Activated T-helper 1 cell treated with anti-CD3 and anti-CD28 coated beads, Interleukin-12 subunit alpha, Interleukin-12 subunit beta, Interleukin-2, Interleukin-4 antibody, amounts not matched to agents 30 ng/mL and 10 ng/mL and 1 ng/mL, durations not matched to agents 14 hours and 24 hours and 36 hours (primary cell): ENCODE measurements at regions not wholly inside any gene's neighbourhood (a gene's known extent, or its start where the extent isn't known, plus 50 kb on each side); places are given as distances from the start of the nearest gene placed in this dataset.

Experiments used
- DNase-seq: peaks from one replicate; pipeline ENCODE4 v3.0.0; 2021; ENCODE audit warnings: low spot score
- H3K27ac Mint-ChIP-seq: one replicate; pipeline ENCODE4 v1.8.0; 2021; ENCODE audit warnings: mild to moderate bottlenecking, mixed read lengths
- H3K27me3 Mint-ChIP-seq: one replicate; pipeline ENCODE4 v1.8.0; 2022; ENCODE audit warnings: mild to moderate bottlenecking, moderate library complexity, mixed read lengths; ENCODE audit not compliant: insufficient read depth
- H3K36me3 Mint-ChIP-seq: one replicate; pipeline ENCODE4 v1.8.0; 2021; ENCODE audit warnings: low read depth, mixed read lengths
- H3K4me1 Mint-ChIP-seq: one replicate; pipeline ENCODE4 v1.8.0; 2021; ENCODE audit warnings: low read depth, mixed read lengths
- H3K4me3 Mint-ChIP-seq: one replicate; pipeline ENCODE4 v1.8.0; 2021; ENCODE audit warnings: mild to moderate bottlenecking, moderate library complexity, mixed read lengths
- H3K9me3 Mint-ChIP-seq: one replicate; pipeline ENCODE4 v1.8.0; 2021; ENCODE audit warnings: mixed read lengths
- intact Hi-C: fragments of 100-400 bp; cut with micrococcal nuclease; formaldehyde crosslinking; loops from one replicate; pipeline ENCODE4 v1.15.1; 2024

- H3K4me1 Mint-ChIP-seq = no peaks in the 10 kb centered on the region
- intact Hi-C loops = no loop called here
- no peak overlapping the region for H3K27ac Mint-ChIP-seq
- DNase-seq = no peak
- no peak overlapping the region for H3K4me3 Mint-ChIP-seq
- H3K9me3 Mint-ChIP-seq = no peaks in the 10 kb centered on the region
- no peaks in the 10 kb centered on the region for H3K36me3 Mint-ChIP-seq
- no peaks in the 10 kb centered on the region for H3K27me3 Mint-ChIP-seq
These were observed 115.1 kb upstream of the MDGA2 start for GRCh38 chr14:47790477-47790876.

DNA sequence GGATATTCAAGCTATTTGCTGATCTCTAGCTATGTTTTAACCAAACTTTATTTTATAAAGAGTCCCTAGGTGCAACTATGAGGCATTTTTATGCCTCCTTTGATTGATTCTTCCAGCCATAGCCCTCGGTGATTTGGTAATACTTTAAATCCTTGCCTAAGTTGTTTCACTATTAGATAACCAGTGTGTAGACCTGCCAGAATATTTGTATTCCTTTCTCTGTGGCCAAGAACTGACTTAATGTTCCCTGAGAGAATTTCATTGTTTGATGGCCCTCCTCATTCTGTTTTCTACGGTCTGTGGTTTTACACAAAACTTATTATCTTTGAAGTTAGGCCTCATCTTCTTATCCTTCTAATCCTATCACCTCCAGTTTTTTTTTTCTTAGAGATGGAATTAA lies 109.7 kb upstream of the MDGA2 start:
- intact Hi-C loops = no loop called here
- H3K4me1 Mint-ChIP-seq = no peaks in the 10 kb centered on the region
- no peak for DNase-seq
- no peak overlapping the region for H3K27ac Mint-ChIP-seq
- H3K9me3 Mint-ChIP-seq = peaks cover 10% of the 10 kb centered on the region
- H3K36me3 Mint-ChIP-seq = no peaks in the 10 kb centered on the region
- no peak overlapping the region for H3K4me3 Mint-ChIP-seq
- no peaks in the 10 kb centered on the region for H3K27me3 Mint-ChIP-seq

GRCh38 chr14:47778631-47779030 lies 103.2 kb upstream of the MDGA2 start:
- DNase-seq = no peak
- H3K36me3 Mint-ChIP-seq = no peaks in the 10 kb centered on the region
- H3K27ac Mint-ChIP-seq = no peak overlapping the region
- peaks cover 15% of the 10 kb centered on the region for H3K9me3 Mint-ChIP-seq
- no peak overlapping the region for H3K4me3 Mint-ChIP-seq
- H3K4me1 Mint-ChIP-seq = no peaks in the 10 kb centered on the region
- no peaks in the 10 kb centered on the region for H3K27me3 Mint-ChIP-seq
- intact Hi-C loops = no loop called here

DNA sequence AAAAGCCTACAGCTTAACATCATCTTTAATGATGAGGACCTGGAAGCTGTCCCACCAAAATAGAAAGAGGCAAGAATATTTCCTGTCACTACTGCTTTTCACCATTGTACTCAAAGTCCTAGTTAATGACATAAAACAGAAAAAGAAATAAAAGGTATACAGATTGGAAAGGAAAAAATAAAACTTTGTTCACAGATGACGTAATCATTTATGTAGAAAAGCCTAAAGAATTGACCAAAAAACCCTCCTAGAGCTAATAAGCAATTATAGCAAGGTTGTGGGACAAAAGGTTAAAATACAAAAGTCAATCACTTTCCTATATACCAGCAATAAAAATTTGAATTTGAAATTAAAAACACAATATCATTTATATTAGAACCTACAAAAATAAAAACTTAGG lies 97.2 kb upstream of the MDGA2 start:
- Mint-ChIP-seq H3K9me3 (peaks cover 14% of the 10 kb centered on the region), H3K36me3 (no peaks in the 10 kb centered on the region), H3K27ac (no peak overlapping the region), H3K4me3 (no peak overlapping the region), H3K27me3 (no peaks in the 10 kb centered on the region), H3K4me1 (no peaks in the 10 kb centered on the region)
- no peak for DNase-seq
- intact Hi-C loops = no loop called here

GRCh38 chr14:47763188-47763854 lies 87.9 kb upstream of the MDGA2 start:
- Mint-ChIP-seq H3K9me3 (peaks cover 39% of the 10 kb centered on the region), H3K27me3 (no peaks in the 10 kb centered on the region), H3K27ac (no peak overlapping the region), H3K4me3 (no peak overlapping the region), H3K36me3 (no peaks in the 10 kb centered on the region), H3K4me1 (no peaks in the 10 kb centered on the region)
- intact Hi-C loops = no loop called here
- no peak for DNase-seq

DNA sequence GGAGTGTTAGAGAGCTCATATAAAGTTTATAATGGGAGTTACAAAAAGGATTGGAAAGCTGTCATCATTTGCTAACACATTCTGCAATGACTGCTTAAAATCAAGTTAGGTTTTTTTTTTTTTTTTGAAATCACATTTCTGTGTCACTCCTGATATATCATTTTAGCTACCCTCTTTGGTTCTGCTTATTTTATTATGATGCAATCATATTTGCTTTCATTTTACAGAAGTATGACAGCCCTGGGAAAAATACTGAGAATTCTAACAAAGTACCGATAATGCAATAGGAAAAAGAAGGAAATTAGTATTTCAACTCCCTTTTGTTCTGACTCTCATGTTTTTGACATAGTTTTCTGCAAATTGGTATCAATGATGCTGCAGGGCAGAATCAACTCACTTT lies 71.6 kb upstream of the MDGA2 start:
- Mint-ChIP-seq H3K27ac (no peak overlapping the region), H3K4me1 (no peaks in the 10 kb centered on the region), H3K4me3 (no peak overlapping the region), H3K36me3 (no peaks in the 10 kb centered on the region), H3K27me3 (no peaks in the 10 kb centered on the region), H3K9me3 (no peaks in the 10 kb centered on the region)
- intact Hi-C loops = no loop called here
- DNase-seq = no peak

GRCh38 chr14:47744155-47744554 lies 68.8 kb upstream of the MDGA2 start:
- H3K27ac Mint-ChIP-seq = no peak overlapping the region
- no peaks in the 10 kb centered on the region for H3K27me3 Mint-ChIP-seq
- H3K4me1 Mint-ChIP-seq = no peaks in the 10 kb centered on the region
- H3K4me3 Mint-ChIP-seq = no peak overlapping the region
- no peaks in the 10 kb centered on the region for H3K36me3 Mint-ChIP-seq
- intact Hi-C loops = no loop called here
- no peak for DNase-seq
- H3K9me3 Mint-ChIP-seq = no peaks in the 10 kb centered on the region

DNA sequence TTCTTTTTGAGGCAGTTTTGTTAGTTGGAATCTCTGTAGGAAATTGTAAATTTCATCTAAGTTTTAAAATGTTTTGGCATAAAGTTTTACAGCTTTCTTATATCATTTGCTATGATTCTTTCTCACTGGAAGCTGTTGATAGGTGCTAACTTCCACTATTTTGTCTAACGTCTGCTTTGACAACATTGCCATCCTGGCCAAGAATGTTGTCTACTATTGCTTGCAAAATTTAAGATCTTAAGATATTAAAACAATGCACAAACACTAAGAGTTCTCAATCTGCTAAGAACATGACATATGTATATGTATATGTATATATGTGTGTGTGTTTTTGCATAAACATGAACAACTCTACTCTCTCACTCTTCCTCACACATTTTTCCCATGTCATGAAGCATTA lies 64.1 kb upstream of the MDGA2 start:
- Mint-ChIP-seq H3K4me3 (no peak overlapping the region), H3K27me3 (no peaks in the 10 kb centered on the region), H3K36me3 (no peaks in the 10 kb centered on the region), H3K27ac (no peak overlapping the region), H3K4me1 (no peaks in the 10 kb centered on the region), H3K9me3 (no peaks in the 10 kb centered on the region)
- no peak for DNase-seq
- intact Hi-C loops = no loop called here

DNA sequence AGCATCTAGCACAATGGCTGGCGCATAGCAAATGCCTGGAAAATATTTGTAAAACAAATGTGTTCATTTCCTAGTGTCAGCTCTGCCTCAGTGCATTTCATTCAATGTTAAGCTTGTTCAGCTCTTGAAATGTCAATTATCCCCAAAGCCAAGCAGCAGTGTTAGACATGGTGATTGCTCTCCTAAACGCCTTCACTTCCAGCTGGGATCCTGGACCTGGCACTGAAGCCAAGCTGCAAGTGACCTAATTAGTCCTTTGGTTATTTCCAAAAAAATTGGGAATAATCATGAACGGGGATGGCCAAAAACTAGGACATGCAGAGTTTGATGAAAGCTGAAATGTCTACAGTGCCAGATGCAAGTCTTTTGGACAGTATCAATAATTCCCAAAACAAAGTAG lies 54.9 kb upstream of the MDGA2 start:
- DNase-seq = no peak
- H3K4me1 Mint-ChIP-seq = no peaks in the 10 kb centered on the region
- H3K9me3 Mint-ChIP-seq = peaks cover 3% of the 10 kb centered on the region
- H3K4me3 Mint-ChIP-seq = no peak overlapping the region
- no peaks in the 10 kb centered on the region for H3K36me3 Mint-ChIP-seq
- intact Hi-C loops = no loop called here
- no peak overlapping the region for H3K27ac Mint-ChIP-seq
- no peaks in the 10 kb centered on the region for H3K27me3 Mint-ChIP-seq
